OCI-LY7 (cell line): ENCODE measurements at regions not wholly inside any gene's neighbourhood (a gene's known extent, or its start where the extent isn't known, plus 50 kb on each side); places are given as distances from the start of the nearest gene placed in this dataset.

ENCODE experiments used
- BruUV-seq: library from RNA; stranded (reverse); fragments of 400-500 nt; replicated peaks from 2 replicates; lab custom pipeline; 2021; lab: Mats Ljungman, UMichigan
- CTCF ChIA-PET: fragments of 300-600 bp; sonication (Branson Sonifier 250); formaldehyde crosslinking; loops from one replicate; lab custom pipeline; 2022; ENCODE audit warnings: antibody characterized with exemption; ENCODE audit not compliant: unreplicated experiment; lab: Charles Lee
- POLR2A ChIA-PET: fragments of 300-600 bp; sonication (Branson Sonifier 250); formaldehyde crosslinking; loops from one replicate; lab custom pipeline; 2022; ENCODE audit warnings: antibody characterized with exemption; lab: Charles Lee
- DNase-seq: peaks from one replicate; pipeline ENCODE4 v3.0.0-alpha.2; 2015; ENCODE audit warnings: low spot score
- H2AFZ ChIP-seq: fragments of 200-600 bp; sonication (generic), shearing (Covaris generic); 2 replicates; pipeline ENCODE4 v1.6.1; 2014; ENCODE audit warnings: mild to moderate bottlenecking, antibody characterized with exemption, low read length, moderate library complexity
- H3K27ac ChIP-seq: fragments of 200-600 bp; sonication (generic); 2 replicates; pipeline ENCODE4 v1.5.1; 2014; ENCODE audit warnings: mixed run types, low read depth, mild to moderate bottlenecking, moderate library complexity, low read length, inconsistent platforms; ENCODE audit not compliant: poor library complexity, severe bottlenecking
- H3K36me3 ChIP-seq: fragments of 200-600 bp; sonication (generic); 2 replicates; pipeline ENCODE4 v1.6.1; 2014; ENCODE audit warnings: mild to moderate bottlenecking, antibody characterized with exemption, low read length, moderate library complexity, mixed read lengths; ENCODE audit not compliant: insufficient read depth
- H3K4me1 ChIP-seq: fragments of 200-600 bp; sonication (generic); 2 replicates; pipeline ENCODE4 v1.5.1; 2014; ENCODE audit warnings: mild to moderate bottlenecking, low read length; ENCODE audit not compliant: insufficient read depth, poor library complexity, severe bottlenecking
- H3K4me2 ChIP-seq: fragments of 200-600 bp; sonication (generic); 2 replicates; pipeline ENCODE4 v1.6.1; 2014; ENCODE audit warnings: mild to moderate bottlenecking, low read length
- H3K4me3 ChIP-seq: fragments of 200-600 bp; sonication (generic); 2 replicates; pipeline ENCODE4 v1.5.1; 2014; ENCODE audit warnings: mild to moderate bottlenecking, low read depth, low read length; ENCODE audit not compliant: poor library complexity, severe bottlenecking
- H3K79me2 ChIP-seq: fragments of 200-600 bp; sonication (generic); 2 replicates; pipeline ENCODE4 v1.6.1; 2016; ENCODE audit warnings: low read depth, mild to moderate bottlenecking, low read length, moderate library complexity, mixed read lengths; ENCODE audit not compliant: insufficient read depth
- H3K9me2 ChIP-seq: fragments of 200-600 bp; sonication (generic); 2 replicates; pipeline ENCODE4 v1.6.1; 2016; ENCODE audit warnings: mild to moderate bottlenecking, low read length, mixed read lengths; ENCODE audit not compliant: insufficient read depth
- H3K9me3 ChIP-seq: fragments of 200-600 bp; sonication (generic); 2 replicates; pipeline ENCODE4 v1.6.1; 2014; ENCODE audit warnings: mild to moderate bottlenecking, mixed run types, low read length, mixed read lengths
- H4K20me1 ChIP-seq: fragments of 200-600 bp; sonication (generic); 2 replicates; pipeline ENCODE4 v1.6.1; 2014; ENCODE audit warnings: mild to moderate bottlenecking, antibody characterized with exemption, low read length, moderate library complexity, mixed read lengths; ENCODE audit not compliant: insufficient read depth
- EZH2phosphoT487 ChIP-seq: fragments of 200-600 bp; sonication (generic); IDR thresholded peaks from 2 replicates; pipeline ENCODE4 v1.6.1; 2018; ENCODE audit warnings: low read depth, borderline replicate concordance, mild to moderate bottlenecking, mixed run types, antibody characterized with exemption, low read length, moderate library complexity, mixed read lengths
- intact Hi-C: fragments of 100-400 bp; cut with micrococcal nuclease; formaldehyde crosslinking; loops from one replicate; pipeline ENCODE4 v1.10.0; 2022; ENCODE audit not compliant: unreplicated experiment
- TF ChIP-seq, protein P1 (sequence below): fragments of 200-600 bp; sonication (generic); conservative IDR thresholded peaks from 2 replicates; pipeline ENCODE4 v1.5.1; 2014; ENCODE audit warnings: mild to moderate bottlenecking, antibody characterized with exemption, low read length, moderate library complexity, mixed read lengths

DNA sequence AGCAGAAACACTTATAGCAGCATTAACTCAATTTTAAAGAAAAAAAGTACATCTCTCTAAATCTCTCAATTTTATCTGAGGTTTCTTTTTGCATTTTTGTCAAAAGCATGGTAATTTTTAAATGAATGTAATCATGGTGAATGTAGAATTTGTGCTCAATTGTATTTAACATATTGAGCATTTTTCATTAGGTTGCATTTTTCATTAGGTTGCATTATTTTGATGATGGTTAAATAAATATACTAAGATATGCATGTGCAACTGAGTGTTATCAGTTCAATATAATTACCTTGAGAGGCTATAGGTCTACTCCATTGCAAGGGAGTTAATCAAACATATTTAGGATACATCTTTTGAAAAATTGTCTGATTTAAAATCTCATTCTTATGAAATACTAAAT, 355.1 kb upstream of the SPTLC3 start:
- TF ChIP-seq, protein P1, sequence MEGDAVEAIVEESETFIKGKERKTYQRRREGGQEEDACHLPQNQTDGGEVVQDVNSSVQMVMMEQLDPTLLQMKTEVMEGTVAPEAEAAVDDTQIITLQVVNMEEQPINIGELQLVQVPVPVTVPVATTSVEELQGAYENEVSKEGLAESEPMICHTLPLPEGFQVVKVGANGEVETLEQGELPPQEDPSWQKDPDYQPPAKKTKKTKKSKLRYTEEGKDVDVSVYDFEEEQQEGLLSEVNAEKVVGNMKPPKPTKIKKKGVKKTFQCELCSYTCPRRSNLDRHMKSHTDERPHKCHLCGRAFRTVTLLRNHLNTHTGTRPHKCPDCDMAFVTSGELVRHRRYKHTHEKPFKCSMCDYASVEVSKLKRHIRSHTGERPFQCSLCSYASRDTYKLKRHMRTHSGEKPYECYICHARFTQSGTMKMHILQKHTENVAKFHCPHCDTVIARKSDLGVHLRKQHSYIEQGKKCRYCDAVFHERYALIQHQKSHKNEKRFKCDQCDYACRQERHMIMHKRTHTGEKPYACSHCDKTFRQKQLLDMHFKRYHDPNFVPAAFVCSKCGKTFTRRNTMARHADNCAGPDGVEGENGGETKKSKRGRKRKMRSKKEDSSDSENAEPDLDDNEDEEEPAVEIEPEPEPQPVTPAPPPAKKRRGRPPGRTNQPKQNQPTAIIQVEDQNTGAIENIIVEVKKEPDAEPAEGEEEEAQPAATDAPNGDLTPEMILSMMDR, result no peak
- no peak for TF ChIP-seq EZH2phosphoT487
- Histone ChIP-seq H3K9me3 (no peaks in the 10 kb centered on the region), H3K36me3 (no peaks in the 10 kb centered on the region), H2AFZ (no peak overlapping the region), H3K4me3 (no peak overlapping the region), H3K79me2 (no peaks in the 10 kb centered on the region), H3K4me2 (no peak overlapping the region), H3K27ac (no peak overlapping the region), H3K9me2 (no peaks in the 10 kb centered on the region), H4K20me1 (no peaks in the 10 kb centered on the region), H3K4me1 (no peaks in the 10 kb centered on the region)
- ChIA-PET CTCF (no interaction called here), POLR2A (no interaction called here)
- no peak for DNase-seq
- intact Hi-C loops, result no loop called here
- BruUV-seq, result no TSS peak

DNA sequence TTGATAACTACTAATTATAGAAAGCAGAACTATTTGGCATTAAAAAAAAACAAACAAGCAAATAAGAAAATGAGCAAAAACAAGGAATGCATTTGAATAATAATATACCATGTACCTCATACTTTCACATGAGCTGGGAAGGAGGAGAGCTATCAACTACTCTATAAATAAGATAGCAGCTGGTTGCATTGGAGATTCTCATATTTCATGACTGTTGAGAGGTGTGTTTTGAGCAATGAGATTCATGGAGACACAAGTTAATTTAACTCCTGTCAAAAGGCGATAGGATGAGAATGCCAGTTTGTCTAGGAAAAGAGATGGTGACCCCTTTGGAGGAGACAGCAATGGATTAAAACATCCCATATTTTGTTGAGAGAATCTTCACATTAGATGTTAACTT, 348.8 kb upstream of the SPTLC3 start:
- Histone ChIP-seq H3K27ac (no peak overlapping the region), H3K4me1 (no peaks in the 10 kb centered on the region), H2AFZ (no peak overlapping the region), H3K79me2 (no peaks in the 10 kb centered on the region), H3K4me3 (no peak overlapping the region), H3K9me2 (no peaks in the 10 kb centered on the region), H3K4me2 (no peak overlapping the region), H3K36me3 (no peaks in the 10 kb centered on the region), H3K9me3 (no peaks in the 10 kb centered on the region), H4K20me1 (no peaks in the 10 kb centered on the region)
- BruUV-seq, result no TSS peak
- ChIA-PET CTCF (no interaction called here), POLR2A (no interaction called here)
- TF ChIP-seq, protein P1, result no peak
- TF ChIP-seq EZH2phosphoT487, result no peak
- intact Hi-C loops, result no loop called here
- DNase-seq, result no peak

DNA sequence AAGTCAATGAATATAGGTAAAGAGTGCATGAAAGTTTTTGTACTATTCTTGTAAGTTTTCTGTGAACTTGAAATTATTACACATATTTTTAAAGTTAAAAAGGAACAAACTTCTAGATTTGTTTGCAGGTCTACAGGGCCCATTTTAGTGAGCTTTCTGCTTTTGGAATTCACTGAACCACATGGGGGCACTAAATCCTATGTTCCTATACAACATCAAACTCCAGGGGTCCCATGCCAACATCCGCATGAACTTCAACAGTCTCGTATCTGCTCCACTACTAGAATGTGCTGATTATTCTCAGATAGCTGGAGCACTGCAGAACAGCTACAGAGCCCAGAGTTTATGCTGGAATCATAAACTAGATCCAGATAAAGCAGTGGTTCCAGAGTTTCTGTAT, 347.9 kb upstream of the SPTLC3 start:
- TF ChIP-seq EZH2phosphoT487, result no peak
- TF ChIP-seq, protein P1, result 0 out of 2 replicates have a peak, but pooled peaks have one; percentile 17
- CTCF ChIA-PET, result no interaction called here

More for the DNA sequence above, 347.9 kb upstream of the SPTLC3 start:
- no peaks in the 10 kb centered on the region for H3K9me2 ChIP-seq
- BruUV-seq, result no TSS peak
- H3K79me2 ChIP-seq, result no peaks in the 10 kb centered on the region
- no peaks in the 10 kb centered on the region for H4K20me1 ChIP-seq
- no peak overlapping the region for H3K27ac ChIP-seq
- H3K4me3 ChIP-seq, result no peak overlapping the region
- H3K4me1 ChIP-seq, result no peaks in the 10 kb centered on the region
- no peak overlapping the region for H2AFZ ChIP-seq
- H3K36me3 ChIP-seq, result no peaks in the 10 kb centered on the region
- no peak overlapping the region for H3K4me2 ChIP-seq
- intact Hi-C loops, result no loop called here
- POLR2A ChIA-PET, result no interaction called here
- no peaks in the 10 kb centered on the region for H3K9me3 ChIP-seq
- DNase-seq, result no peak
